ENCODE measurements at regions not wholly inside any gene's neighbourhood (a gene's known extent, or its start where the extent isn't known, plus 50 kb on each side); places are given as distances from the start of the nearest gene placed in this dataset.

GRCh38 chr1:58983162-58983561, 199.3 kb upstream of the JUN start:
- ChIA-PET CTCF (no interaction called here), POLR2A (no interaction called here)
- BruUV-seq (replicated peaks), result no TSS peak
- no peak for DNase-seq (ENCODE audit: low read depth, low spot score)
- Histone ChIP-seq H3K27me3 (ENCODE audit: control insufficient read depth, insufficient read depth, low read length) (no peaks in the 10 kb centered on the region), H3K4me1 (ENCODE audit: control insufficient read depth, insufficient read depth, low read length) (no peaks in the 10 kb centered on the region), H3K36me3 (ENCODE audit: control insufficient read depth, insufficient read depth, low read length) (no peaks in the 10 kb centered on the region), H3K27ac (ENCODE audit: low read length) (no peak overlapping the region), H3K4me3 (ENCODE audit: low read depth in 2 of 2, low read length in 2 of 2) (no peak overlapping the region), H3K9me3 (ENCODE audit: control insufficient read depth, insufficient read depth, low read depth, low read length) (no peaks in the 10 kb centered on the region)
- no peak for ATAC-seq
- TF ChIP-seq REST (IDR thresholded peaks at IDR 0.05; ENCODE audit: insufficient read depth in 1 of 2, low read depth in 2 of 2, low read length in 1 of 2), result no peak
- no peak for TF ChIP-seq POLR2AphosphoS5 (IDR thresholded peaks at IDR 0.05; ENCODE audit: low read depth, low read length)
- no peak for TF ChIP-seq TCF7L2 (IDR thresholded peaks at IDR 0.05; ENCODE audit: low read depth, low read length)
- TF ChIP-seq CTCF (IDR thresholded peaks at IDR 0.05), result no peak
- no peak for TF ChIP-seq SIN3A (IDR thresholded peaks at IDR 0.05; ENCODE audit: borderline replicate concordance, insufficient read depth, low read depth, low read length)
- intact Hi-C loops (cut with micrococcal nuclease; ENCODE audit: unreplicated experiment), result no loop called here
- in situ Hi-C loops (cut with HindIII; ENCODE audit: low pct_unique_long_range_greater_than_20kb, low sequenced_read_pairs), result no loop called here

GRCh38 chr1:58983633-58984245, 199.9 kb upstream of the JUN start:
- Histone ChIP-seq H3K4me1 (ENCODE audit: control insufficient read depth, insufficient read depth, low read length) (no peaks in the 10 kb centered on the region), H3K36me3 (ENCODE audit: control insufficient read depth, insufficient read depth, low read length) (no peaks in the 10 kb centered on the region), H3K4me3 (ENCODE audit: low read depth in 2 of 2, low read length in 2 of 2) (no peak overlapping the region), H3K9me3 (ENCODE audit: control insufficient read depth, insufficient read depth, low read depth, low read length) (no peaks in the 10 kb centered on the region), H3K27ac (ENCODE audit: low read length) (no peak overlapping the region), H3K27me3 (ENCODE audit: control insufficient read depth, insufficient read depth, low read length) (no peaks in the 10 kb centered on the region)
- no TSS peak for BruUV-seq (replicated peaks)
- no peak for DNase-seq (ENCODE audit: low read depth, low spot score)
- CTCF ChIA-PET, result interaction anchor here (0.7 kb wide), 1 partner anchor 12 kb away, joined by 3 read pairs; no protein-coding TSS in a partner anchor
- in situ Hi-C loops (cut with HindIII; ENCODE audit: low pct_unique_long_range_greater_than_20kb, low sequenced_read_pairs), result no loop called here
- POLR2A ChIA-PET, result no interaction called here
- ATAC-seq, result no peak
- intact Hi-C loops (cut with micrococcal nuclease; ENCODE audit: unreplicated experiment), result no loop called here
- no peak for TF ChIP-seq REST (IDR thresholded peaks at IDR 0.05; ENCODE audit: insufficient read depth in 1 of 2, low read depth in 2 of 2, low read length in 1 of 2)
- no peak for TF ChIP-seq CTCF (IDR thresholded peaks at IDR 0.05)
- TF ChIP-seq SIN3A (IDR thresholded peaks at IDR 0.05; ENCODE audit: borderline replicate concordance, insufficient read depth, low read depth, low read length), result no peak
- TF ChIP-seq TCF7L2 (IDR thresholded peaks at IDR 0.05; ENCODE audit: low read depth, low read length), result no peak
- no peak for TF ChIP-seq POLR2AphosphoS5 (IDR thresholded peaks at IDR 0.05; ENCODE audit: low read depth, low read length)
